Suprapubic skin (tissue), 3 donors: ENCODE measurements at regions not wholly inside any gene's neighbourhood (a gene's known extent, or its start where the extent isn't known, plus 50 kb on each side); places are given as distances from the start of the nearest gene placed in this dataset.

Experiments used
- CTCF ChIP-seq, 2 donors: fragments of 200-600 bp in 1 of 2; fragments of 450-650 bp in 1 of 2; sonication (generic) in 1 of 2; IDR thresholded peaks; one replicate each; pipeline ENCODE4 v1.5.1; 2016 to 2019; ENCODE audit warnings: antibody characterized with exemption in 2 of 2, mild to moderate bottlenecking in 1 of 2, moderate library complexity in 1 of 2
- POLR2AphosphoS5 ChIP-seq, 3 donors: sonication (generic); formaldehyde crosslinking; IDR thresholded peaks; one replicate each; pipeline ENCODE4 v1.6.1; 2017; ENCODE audit warnings: antibody characterized with exemption in 3 of 3

- TF ChIP-seq POLR2AphosphoS5 (IDR thresholded peaks at IDR 0.05) (no peak), CTCF (IDR thresholded peaks at IDR 0.05) (no peak)
Observed at GRCh38 chr19:31518216-31519020, 169.2 kb upstream of the TSHZ3 start.
